Stimulated activated CD4-positive, alpha-beta T cell treated with anti-CD3 and anti-CD28 coated beads, TNF-alpha, amount 100 ng/mL, for 24 hours (primary cell): ENCODE measurements at regions not wholly inside any gene's neighbourhood (a gene's known extent, or its start where the extent isn't known, plus 50 kb on each side); places are given as distances from the start of the nearest gene placed in this dataset.
"Not testable (repeated sequence)": the region's sequence is repeated elsewhere in the genome, so short reads cannot be mapped to it uniquely, and the experiment has no call there.

ENCODE experiments used
- DNase-seq, 3 experiments: peaks; one replicate each; pipeline ENCODE4 v3.0.0-alpha.2; 2020; ENCODE audit warnings: low read depth in 3 of 3

GRCh38 chr10:113463777-113464176 lies 89.1 kb upstream of the HABP2 start:
- no peak for DNase-seq

GRCh38 chr10:113469796-113470195 lies 83.1 kb upstream of the HABP2 start:
- DNase-seq: no peak

- no peak for DNase-seq
Measured at GRCh38 chr10:113470372-113471240, 82.2 kb upstream of the HABP2 start.

GRCh38 chr10:113471241-113471996 lies 81.4 kb upstream of the HABP2 start:
- no peak for DNase-seq

GRCh38 chr10:113473011-113473410 lies 79.8 kb upstream of the HABP2 start:
- no peak for DNase-seq

- no peak for DNase-seq
Measured at GRCh38 chr10:113473851-113474250, 79.0 kb upstream of the HABP2 start.

GRCh38 chr10:113474752-113475151 lies 78.1 kb upstream of the HABP2 start:
- DNase-seq: no peak

- DNase-seq: no peak
Measured at GRCh38 chr10:113475381-113475807, 77.5 kb upstream of the HABP2 start.

- DNase-seq: no peak
Measured at GRCh38 chr10:113476191-113476590, 76.7 kb upstream of the HABP2 start.

- DNase-seq: no peak
Measured at GRCh38 chr10:113476673-113477072, 76.2 kb upstream of the HABP2 start.

- no peak for DNase-seq
Measured at GRCh38 chr10:113477451-113477850, 75.4 kb upstream of the HABP2 start.

- DNase-seq: no peak
Measured at GRCh38 chr10:113479346-113480080, 73.3 kb upstream of the HABP2 start.

GRCh38 chr10:113480081-113480360 lies 72.8 kb upstream of the HABP2 start:
- no peak for DNase-seq

- no peak for DNase-seq
Measured at GRCh38 chr10:113480851-113481502, 71.9 kb upstream of the HABP2 start.

GRCh38 chr10:113484487-113484886 lies 68.4 kb upstream of the HABP2 start:
- no peak for DNase-seq

GRCh38 chr10:113485736-113486135 lies 67.1 kb upstream of the HABP2 start:
- DNase-seq: no peak

GRCh38 chr10:113486531-113486930 lies 66.3 kb upstream of the HABP2 start:
- no peak for DNase-seq

- no peak for DNase-seq
Measured at GRCh38 chr10:113487154-113487553, 65.7 kb upstream of the HABP2 start.

GRCh38 chr10:113488186-113488585 lies 64.7 kb upstream of the HABP2 start:
- no peak for DNase-seq

GRCh38 chr10:113489522-113489921 lies 63.3 kb upstream of the HABP2 start:
- not testable (repeated sequence) for DNase-seq

- no peak for DNase-seq
Measured at GRCh38 chr10:113491967-113492565, 60.8 kb upstream of the HABP2 start.

- DNase-seq: no peak
Measured at GRCh38 chr10:113493195-113493594, 59.7 kb upstream of the HABP2 start.
